PC-3 (cell line): ENCODE measurements at regions not wholly inside any gene's neighbourhood (a gene's known extent, or its start where the extent isn't known, plus 50 kb on each side); places are given as distances from the start of the nearest gene placed in this dataset.

Experiments
- ATAC-seq: fragments of 200-7000 bp; cut with Tn5 transposase; 2 replicates; pipeline ENCODE4 v1.9.1; 2020; ENCODE audit warnings: mild to moderate bottlenecking, moderate library complexity
- BruUV-seq: library from RNA; stranded (reverse); fragments of 400-500 nt; replicated peaks from 2 replicates; lab custom pipeline; 2021; lab: Mats Ljungman, UMichigan
- CTCF ChIA-PET: fragments of 300-600 bp; sonication (Branson Sonifier 250); formaldehyde crosslinking; loops from one replicate; lab custom pipeline; 2022; ENCODE audit warnings: antibody characterized with exemption; lab: Charles Lee
- POLR2A ChIA-PET: fragments of 300-600 bp; sonication (Branson Sonifier 250); formaldehyde crosslinking; loops from one replicate; lab custom pipeline; 2022; ENCODE audit warnings: antibody characterized with exemption; ENCODE audit not compliant: unreplicated experiment; lab: Charles Lee
- DNase-seq: peaks from one replicate; pipeline ENCODE4 v3.0.0-alpha.2; 2015
- H2AFZ ChIP-seq: fragments of 300-600 bp; sonication (generic); 2 replicates; pipeline ENCODE4 v1.6.0; 2016; ENCODE audit warnings: antibody characterized with exemption, low read length
- H3F3A ChIP-seq: fragments of 300-600 bp; sonication (generic); one replicate; pipeline ENCODE4 v1.6.0; 2017; ENCODE audit warnings: antibody characterized with exemption, low read length, control low read depth, mild to moderate bottlenecking; ENCODE audit not compliant: unreplicated experiment
- H3K27ac ChIP-seq: fragments of 300-600 bp; sonication (generic); 2 replicates; pipeline ENCODE4 v1.5.1; 2016; ENCODE audit warnings: mild to moderate bottlenecking, low read length
- H3K27me3 ChIP-seq: fragments of 300-600 bp; sonication (generic); 2 replicates; pipeline ENCODE4 v1.6.1; 2016; ENCODE audit warnings: low read length, mixed read lengths
- H3K36me3 ChIP-seq: fragments of 300-600 bp; sonication (generic); 2 replicates; pipeline ENCODE4 v1.6.1; 2016; ENCODE audit warnings: low read depth, mixed run types, low read length, mixed read lengths
- H3K4me1 ChIP-seq: fragments of 300-600 bp; sonication (generic); 2 replicates; pipeline ENCODE4 v1.5.1; 2016; ENCODE audit warnings: low read length; ENCODE audit not compliant: insufficient read depth
- H3K4me2 ChIP-seq: fragments of 300-600 bp; sonication (generic); 2 replicates; pipeline ENCODE4 v1.6.0; 2016; ENCODE audit warnings: low read length
- H3K4me3 ChIP-seq: fragments of 300-600 bp; sonication (generic); 2 replicates; pipeline ENCODE4 v1.5.1; 2016; ENCODE audit warnings: mild to moderate bottlenecking, low read length, mixed read lengths
- H3K79me2 ChIP-seq: fragments of 300-600 bp; sonication (generic); 2 replicates; pipeline ENCODE4 v1.6.1; 2017; ENCODE audit warnings: low read length, mixed read lengths
- H3K9ac ChIP-seq: fragments of 300-600 bp; sonication (generic); 2 replicates; pipeline ENCODE4 v1.6.0; 2016; ENCODE audit warnings: mild to moderate bottlenecking, low read length
- H3K9me2 ChIP-seq: fragments of 300-600 bp; sonication (generic); replicated peaks from 2 replicates; pipeline ENCODE4 v1.6.1; 2016; ENCODE audit warnings: mixed run types, low read length, mixed read lengths
- H3K9me3 ChIP-seq: fragments of 300-600 bp; sonication (generic); 2 replicates; pipeline ENCODE4 v1.6.1; 2016; ENCODE audit warnings: low read length, mixed read lengths
- H4K20me1 ChIP-seq: fragments of 300-600 bp; sonication (generic); 2 replicates; pipeline ENCODE4 v1.6.1; 2016; ENCODE audit warnings: low read length, mixed read lengths
- CTCF ChIP-seq: fragments of 300-600 bp; sonication (generic); conservative IDR thresholded peaks from 2 replicates; pipeline ENCODE4 v1.5.1; 2017; ENCODE audit warnings: antibody characterized with exemption, low read depth, mild to moderate bottlenecking, low read length
- EZH2 ChIP-seq: fragments of 300-600 bp; sonication (generic); IDR thresholded peaks from one replicate; pipeline ENCODE4 v1.6.1; 2017; ENCODE audit warnings: antibody characterized with exemption, mild to moderate bottlenecking, low read length; ENCODE audit not compliant: unreplicated experiment
- EZH2phosphoT487 ChIP-seq: fragments of 300-600 bp; sonication (generic); IDR thresholded peaks from 2 replicates; pipeline ENCODE4 v1.6.1; 2018; ENCODE audit warnings: mild to moderate bottlenecking, antibody characterized with exemption, low read length, borderline replicate concordance
- intact Hi-C: fragments of 100-400 bp; cut with micrococcal nuclease; formaldehyde crosslinking; loops from 2 replicates; pipeline ENCODE4 v1.9.0; 2023

GRCh38 chr2:67663776-67664175 is 266.6 kb downstream of the ETAA1 start:
- Histone ChIP-seq H3K9ac (no peak overlapping the region), H2AFZ (no peak overlapping the region), H3K9me3 (no peaks in the 10 kb centered on the region), H3K4me3 (no peak overlapping the region), H4K20me1 (no peaks in the 10 kb centered on the region), H3K79me2 (no peaks in the 10 kb centered on the region), H3K36me3 (no peaks in the 10 kb centered on the region), H3K27ac (no peak overlapping the region), H3K4me2 (no peak overlapping the region), H3F3A (no peaks in the 10 kb centered on the region), H3K4me1 (no peaks in the 10 kb centered on the region), H3K9me2 (no peaks in the 10 kb centered on the region), H3K27me3 (no peaks in the 10 kb centered on the region)
- intact Hi-C loops = no loop called here
- no TSS peak for BruUV-seq
- TF ChIP-seq EZH2 = no peak
- TF ChIP-seq EZH2phosphoT487 = no peak
- TF ChIP-seq CTCF = no peak
- ChIA-PET POLR2A (no interaction called here), CTCF (no interaction called here)
- ATAC-seq (no peak), DNase-seq (no peak)

GRCh38 chr2:67666386-67667053 is 269.4 kb downstream of the ETAA1 start:
- ATAC-seq = no peak
- H3K27ac ChIP-seq = no peak overlapping the region
- no peaks in the 10 kb centered on the region for H3K9me2 ChIP-seq
- no peak for TF ChIP-seq EZH2phosphoT487
- no peaks in the 10 kb centered on the region for H3K27me3 ChIP-seq
- H3K9ac ChIP-seq = no peak overlapping the region
- H3F3A ChIP-seq = no peaks in the 10 kb centered on the region
- no peak overlapping the region for H2AFZ ChIP-seq
- H3K4me2 ChIP-seq = no peak overlapping the region
- DNase-seq = no peak
- H3K4me3 ChIP-seq = no peak overlapping the region
- no TSS peak for BruUV-seq
- intact Hi-C loops = no loop called here
- H3K9me3 ChIP-seq = no peaks in the 10 kb centered on the region
- no peaks in the 10 kb centered on the region for H4K20me1 ChIP-seq
- no peaks in the 10 kb centered on the region for H3K36me3 ChIP-seq
- CTCF ChIA-PET = no interaction called here
- H3K4me1 ChIP-seq = no peaks in the 10 kb centered on the region
- H3K79me2 ChIP-seq = no peaks in the 10 kb centered on the region
- POLR2A ChIA-PET = no interaction called here

GRCh38 chr2:67667054-67667908 is 270.1 kb downstream of the ETAA1 start:
- Histone ChIP-seq H3K9ac (no peak overlapping the region), H2AFZ (no peak overlapping the region), H3K9me2 (no peaks in the 10 kb centered on the region), H3K79me2 (no peaks in the 10 kb centered on the region), H3K9me3 (no peaks in the 10 kb centered on the region), H3K4me1 (no peaks in the 10 kb centered on the region), H3K27me3 (no peaks in the 10 kb centered on the region), H3K4me2 (no peak overlapping the region), H3K36me3 (no peaks in the 10 kb centered on the region), H3K27ac (no peak overlapping the region), H3K4me3 (no peak overlapping the region), H3F3A (no peaks in the 10 kb centered on the region), H4K20me1 (no peaks in the 10 kb centered on the region)
- ChIA-PET POLR2A (no interaction called here), CTCF (no interaction called here)
- DNase-seq = no peak
- ATAC-seq = no peak
- intact Hi-C loops = no loop called here
- BruUV-seq = no TSS peak
- TF ChIP-seq EZH2 (no peak), CTCF (no peak), EZH2phosphoT487 (no peak)
